ENCODE measurements at regions not wholly inside any gene's neighbourhood (a gene's known extent, or its start where the extent isn't known, plus 50 kb on each side); places are given as distances from the start of the nearest gene placed in this dataset.

DNA sequence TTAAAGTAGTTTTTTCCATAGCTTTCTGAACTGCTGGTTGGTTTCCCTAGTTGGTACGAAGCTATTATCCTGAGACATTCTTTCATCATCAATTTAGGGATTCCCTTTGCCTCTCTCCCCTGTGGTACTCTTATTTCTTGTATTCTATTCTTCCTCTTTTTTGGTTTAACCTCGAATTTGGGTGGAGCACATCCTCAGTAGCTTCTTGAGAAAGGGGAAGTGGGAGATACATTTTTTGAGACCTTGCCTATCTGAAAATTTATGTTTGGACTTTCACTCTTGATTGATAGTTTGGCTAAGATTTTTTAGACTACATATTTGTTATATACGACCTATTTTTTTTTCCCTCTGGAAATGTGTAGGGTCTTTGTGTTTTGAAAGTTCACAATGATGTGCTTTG, 121.7 kb upstream of the ZBED5 start:
- TF ChIP-seq EP300 (IDR thresholded peaks at IDR 0.05): no peak
- TF ChIP-seq, protein P1, sequence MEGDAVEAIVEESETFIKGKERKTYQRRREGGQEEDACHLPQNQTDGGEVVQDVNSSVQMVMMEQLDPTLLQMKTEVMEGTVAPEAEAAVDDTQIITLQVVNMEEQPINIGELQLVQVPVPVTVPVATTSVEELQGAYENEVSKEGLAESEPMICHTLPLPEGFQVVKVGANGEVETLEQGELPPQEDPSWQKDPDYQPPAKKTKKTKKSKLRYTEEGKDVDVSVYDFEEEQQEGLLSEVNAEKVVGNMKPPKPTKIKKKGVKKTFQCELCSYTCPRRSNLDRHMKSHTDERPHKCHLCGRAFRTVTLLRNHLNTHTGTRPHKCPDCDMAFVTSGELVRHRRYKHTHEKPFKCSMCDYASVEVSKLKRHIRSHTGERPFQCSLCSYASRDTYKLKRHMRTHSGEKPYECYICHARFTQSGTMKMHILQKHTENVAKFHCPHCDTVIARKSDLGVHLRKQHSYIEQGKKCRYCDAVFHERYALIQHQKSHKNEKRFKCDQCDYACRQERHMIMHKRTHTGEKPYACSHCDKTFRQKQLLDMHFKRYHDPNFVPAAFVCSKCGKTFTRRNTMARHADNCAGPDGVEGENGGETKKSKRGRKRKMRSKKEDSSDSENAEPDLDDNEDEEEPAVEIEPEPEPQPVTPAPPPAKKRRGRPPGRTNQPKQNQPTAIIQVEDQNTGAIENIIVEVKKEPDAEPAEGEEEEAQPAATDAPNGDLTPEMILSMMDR (IDR thresholded peaks at IDR 0.05): no peak

All from stomach (tissue), 4 donors.